ENCODE measurements at regions not wholly inside any gene's neighbourhood (a gene's known extent, or its start where the extent isn't known, plus 50 kb on each side); places are given as distances from the start of the nearest gene placed in this dataset.

- Histone ChIP-seq H3K27ac (ENCODE audit: low read depth, low read length, poor library complexity, severe bottlenecking) (no peak overlapping the region), H3K36me3 (ENCODE audit: insufficient read depth, low read length, poor library complexity, severe bottlenecking) (no peaks in the 10 kb centered on the region), H3K4me3 (ENCODE audit: low read depth, low read length, poor library complexity, severe bottlenecking) (no peak overlapping the region), H3K9me3 (ENCODE audit: low read depth, low read length, poor library complexity, severe bottlenecking) (peaks cover 20% of the 10 kb centered on the region), H3K27me3 (replicated peaks; ENCODE audit: insufficient read depth, low read depth, low read length, poor library complexity) (no peaks in the 10 kb centered on the region), H3K4me1 (ENCODE audit: insufficient read depth, low read length, poor library complexity, severe bottlenecking) (no peaks in the 10 kb centered on the region)
- DNase-seq (ENCODE audit: low spot score): no peak
- POLR2A ChIA-PET (ENCODE audit: low non-redundant PET): no interaction called here
- TF ChIP-seq CTCF (conservative IDR thresholded peaks at IDR 0.05; ENCODE audit: low read depth, low read length): no peak
- TF ChIP-seq EZH2 (IDR thresholded peaks at IDR 0.05; ENCODE audit: borderline replicate concordance, low read depth, low read length, poor library complexity, severe bottlenecking): no peak
- intact Hi-C loops (cut with micrococcal nuclease; ENCODE audit: unreplicated experiment): no loop called here
- CTCF ChIA-PET: no interaction called here
- no TSS peak for BruUV-seq (replicated peaks)
Observed at GRCh38 chr3:20958161-20958560, 772.2 kb upstream of the SGO1 start.

GRCh38 chr3:20945892-20946291 is 759.9 kb upstream of the SGO1 start:
- CTCF ChIA-PET: no interaction called here
- intact Hi-C loops (cut with micrococcal nuclease; ENCODE audit: unreplicated experiment): no loop called here

DNA sequence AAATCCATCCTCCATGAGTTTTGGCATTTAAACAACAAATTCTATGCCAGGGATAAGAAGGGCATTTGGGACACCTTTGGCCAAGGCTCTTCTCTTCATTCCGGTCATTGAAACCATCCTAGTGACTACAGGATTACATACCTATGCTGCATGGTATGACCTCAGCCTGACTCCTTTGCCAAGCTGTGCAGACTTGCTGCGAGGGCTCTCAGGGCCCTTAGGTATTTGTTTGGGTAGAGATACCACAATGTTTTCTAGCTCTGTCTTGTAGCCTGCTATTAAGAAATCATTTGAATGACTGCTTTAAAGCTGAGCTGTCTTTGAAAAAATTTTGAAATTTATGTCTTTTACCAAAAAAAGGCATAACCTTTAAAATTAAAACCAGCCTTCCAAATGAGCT is 749.8 kb upstream of the SGO1 start:
- Histone ChIP-seq H3K4me1 (ENCODE audit: insufficient read depth, low read length, poor library complexity, severe bottlenecking) (no peaks in the 10 kb centered on the region), H3K27me3 (replicated peaks; ENCODE audit: insufficient read depth, low read depth, low read length, poor library complexity) (no peaks in the 10 kb centered on the region), H3K4me3 (ENCODE audit: low read depth, low read length, poor library complexity, severe bottlenecking) (no peak overlapping the region), H3K9me3 (ENCODE audit: low read depth, low read length, poor library complexity, severe bottlenecking) (peaks cover 11% of the 10 kb centered on the region), H3K27ac (ENCODE audit: low read depth, low read length, poor library complexity, severe bottlenecking) (no peak overlapping the region), H3K36me3 (ENCODE audit: insufficient read depth, low read length, poor library complexity, severe bottlenecking) (no peaks in the 10 kb centered on the region)
- TF ChIP-seq EZH2 (IDR thresholded peaks at IDR 0.05; ENCODE audit: borderline replicate concordance, low read depth, low read length, poor library complexity, severe bottlenecking) (no peak), CTCF (conservative IDR thresholded peaks at IDR 0.05; ENCODE audit: low read depth, low read length) (no peak)
- POLR2A ChIA-PET (ENCODE audit: low non-redundant PET): no interaction called here
- CTCF ChIA-PET: no interaction called here
- intact Hi-C loops (cut with micrococcal nuclease; ENCODE audit: unreplicated experiment): no loop called here
- no TSS peak for BruUV-seq (replicated peaks)
- DNase-seq (ENCODE audit: low spot score): no peak

More at GRCh38 chr3:20945892-20946291, 759.9 kb upstream of the SGO1 start:
- no peak overlapping the region for H3K27ac ChIP-seq (ENCODE audit: low read depth, low read length, poor library complexity, severe bottlenecking)
- POLR2A ChIA-PET (ENCODE audit: low non-redundant PET): no interaction called here
- peaks cover 27% of the 10 kb centered on the region for H3K9me3 ChIP-seq (ENCODE audit: low read depth, low read length, poor library complexity, severe bottlenecking)
- no peak for DNase-seq (ENCODE audit: low spot score)
- no TSS peak for BruUV-seq (replicated peaks)
- H3K4me3 ChIP-seq (ENCODE audit: low read depth, low read length, poor library complexity, severe bottlenecking): no peak overlapping the region
- TF ChIP-seq EZH2 (IDR thresholded peaks at IDR 0.05; ENCODE audit: borderline replicate concordance, low read depth, low read length, poor library complexity, severe bottlenecking) (no peak), CTCF (conservative IDR thresholded peaks at IDR 0.05; ENCODE audit: low read depth, low read length) (no peak)
- no peaks in the 10 kb centered on the region for H3K4me1 ChIP-seq (ENCODE audit: insufficient read depth, low read length, poor library complexity, severe bottlenecking)
- no peaks in the 10 kb centered on the region for H3K36me3 ChIP-seq (ENCODE audit: insufficient read depth, low read length, poor library complexity, severe bottlenecking)
- no peaks in the 10 kb centered on the region for H3K27me3 ChIP-seq (replicated peaks; ENCODE audit: insufficient read depth, low read depth, low read length, poor library complexity)

Measured in A673 (cell line).